T-cell (primary cell): ENCODE measurements at regions not wholly inside any gene's neighbourhood (a gene's known extent, or its start where the extent isn't known, plus 50 kb on each side); places are given as distances from the start of the nearest gene placed in this dataset.
"Not testable (repeated sequence)": the region's sequence is repeated elsewhere in the genome, so short reads cannot be mapped to it uniquely, and the experiment has no call there.

Source experiments
- ATAC-seq, 4 experiments: fragments of 200-7000 bp in 3 of 4; fragments of 150-1000 bp in 1 of 4; cut with Tn5 transposase; replicated peaks in 1 of 4; 1 replicate in 3 of 4; 2 replicates in 1 of 4; pipeline ENCODE4 v1.10.0; 2021; ENCODE audit warnings: moderate library complexity in 3 of 4, mild to moderate bottlenecking in 2 of 4, moderate number of reproducible peaks in 1 of 4
- CTCF ChIA-PET, 2 donors: fragments of 300-600 bp; sonication (Branson Sonifier 250); formaldehyde crosslinking; loops; one replicate each; lab custom pipeline; 2022; ENCODE audit warnings: antibody characterized with exemption in 2 of 2; lab: Charles Lee
- POLR2A ChIA-PET, 2 donors: fragments of 300-600 bp; sonication (Branson Sonifier 250); formaldehyde crosslinking; loops; one replicate each; lab custom pipeline; 2022; ENCODE audit warnings: antibody characterized with exemption in 2 of 2; lab: Charles Lee
- DNase-seq, 35 experiments: peaks; one replicate each; pipeline versions ENCODE4 v3.0.0 to v3.0.0-alpha.2; 2013 to 2023
- H3K27ac ChIP-seq: one replicate; pipeline ENCODE4 v1.5.1; 2013; ENCODE audit warnings: low read length
- H3K27me3 ChIP-seq, 2 experiments: replicated peaks in 1 of 2; 1 replicate in 1 of 2; 2 replicates in 1 of 2; pipeline versions ENCODE4 v1.6.1 to v1.7.0; 2013; ENCODE audit warnings: low read length in 1 of 2, mixed read lengths in 1 of 2; ENCODE audit not compliant: control insufficient read depth in 2 of 2, insufficient read depth in 2 of 2; ENCODE audit errors: extremely low read depth in 1 of 2
- H3K36me3 ChIP-seq, 2 donors: 1 replicate in 1 of 2; 2 replicates in 1 of 2; pipeline versions ENCODE4 v1.6.1 to v1.7.0; 2013; ENCODE audit warnings: low read length in 1 of 2; ENCODE audit not compliant: control insufficient read depth in 2 of 2, insufficient read depth in 1 of 2; ENCODE audit errors: extremely low read depth in 1 of 2
- H3K4me1 ChIP-seq, 2 experiments: 1 replicate in 1 of 2; 2 replicates in 1 of 2; pipeline versions ENCODE4 v1.6.1 to v1.7.0; 2013; ENCODE audit warnings: low read length in 2 of 2, mixed read lengths in 1 of 2; ENCODE audit not compliant: insufficient read depth in 2 of 2, control insufficient read depth in 1 of 2; ENCODE audit errors: extremely low read depth in 1 of 2
- H3K4me3 ChIP-seq, 2 donors: 1 replicate in 1 of 2; 2 replicates in 1 of 2; pipeline versions ENCODE4 v1.5.1 to v1.7.0; 2013; ENCODE audit warnings: mild to moderate bottlenecking in 2 of 2, low read length in 1 of 2, moderate library complexity in 1 of 2; ENCODE audit not compliant: control insufficient read depth in 1 of 2; ENCODE audit errors: extremely low read depth in 1 of 2
- H3K9me3 ChIP-seq: 2 replicates; pipeline ENCODE4 v1.7.0; 2013
- H3K27ac Mint-ChIP-seq, 2 donors: one replicate each; pipeline ENCODE4 v1.8.0; 2020 to 2021; ENCODE audit warnings: mild to moderate bottlenecking in 2 of 2, mixed read lengths in 2 of 2
- H3K27me3 Mint-ChIP-seq, 2 donors: one replicate each; pipeline ENCODE4 v1.8.0; 2021 to 2022; ENCODE audit warnings: mixed read lengths in 2 of 2
- H3K36me3 Mint-ChIP-seq: one replicate; pipeline ENCODE4 v1.8.0; 2021; ENCODE audit warnings: mixed read lengths
- H3K4me1 Mint-ChIP-seq, 3 donors: one replicate each; pipeline ENCODE4 v1.8.0; 2020 to 2022; ENCODE audit warnings: mixed read lengths in 3 of 3, mild to moderate bottlenecking in 1 of 3
- H3K4me3 Mint-ChIP-seq, 3 donors: one replicate each; pipeline ENCODE4 v1.8.0; 2020 to 2022; ENCODE audit warnings: mild to moderate bottlenecking in 3 of 3, mixed read lengths in 3 of 3, moderate library complexity in 3 of 3
- H3K9me3 Mint-ChIP-seq, 3 donors: one replicate each; pipeline ENCODE4 v1.8.0; 2020 to 2022; ENCODE audit warnings: mixed read lengths in 3 of 3
- WGBS: methylation state at CpG from one replicate; pipeline ENCODE4 v1.1.5; 2013; ENCODE audit warnings: missing lambda C conversion rate; ENCODE audit not compliant: insufficient coverage; 5-methylcytosine and 5-hydroxymethylcytosine counted together

- no peaks in the 10 kb centered on the region for H3K9me3 ChIP-seq
- H3K27ac ChIP-seq: no peak overlapping the region
- H3K4me1 Mint-ChIP-seq: no peaks in the 10 kb centered on the region
- 20% methylated on average over 1 of the region's 6 CpGs for WGBS
- H3K27me3 ChIP-seq: no peaks in the 10 kb centered on the region
- no peak overlapping the region for H3K27ac Mint-ChIP-seq
- ChIA-PET CTCF (no interaction called here), POLR2A (no interaction called here)
- no peaks in the 10 kb centered on the region for H3K36me3 Mint-ChIP-seq
- H3K4me3 Mint-ChIP-seq: no peak overlapping the region
- peaks cover 0 to 11% (median 5%) of the 10 kb centered on the region in 3 donors for H3K9me3 Mint-ChIP-seq
- DNase-seq (no peak), ATAC-seq (no peak)
- no peaks in the 10 kb centered on the region for H3K4me1 ChIP-seq
- peaks cover 0 to 8% of the 10 kb centered on the region in 2 donors for H3K27me3 Mint-ChIP-seq
- H3K36me3 ChIP-seq: no peaks in the 10 kb centered on the region
- no peak overlapping the region for H3K4me3 ChIP-seq
These were observed 146.5 kb downstream of the SPANXN1 start for GRCh38 chrX:145393702-145394235.

DNA sequence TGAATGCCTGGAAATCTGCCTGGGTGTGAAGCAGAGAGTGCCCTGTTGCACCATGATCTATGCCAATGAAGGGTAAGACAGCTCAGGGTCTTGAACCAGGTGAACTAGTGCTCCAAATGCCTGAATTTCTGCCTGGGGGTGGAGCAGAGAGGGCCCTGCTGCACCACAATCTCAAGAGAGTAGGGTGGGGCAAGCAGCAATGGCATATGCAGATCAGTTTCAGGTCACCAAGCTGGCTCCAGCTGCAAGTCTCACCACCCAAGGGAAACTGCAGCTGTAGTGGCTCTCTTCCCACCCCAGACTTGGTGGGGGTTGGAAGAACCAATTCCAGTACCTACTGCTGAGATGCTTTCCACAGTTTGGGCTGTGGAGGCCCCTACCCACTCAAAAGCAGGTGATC, 147.0 kb downstream of the SPANXN1 start:
- Histone ChIP-seq H3K9me3 (no peaks in the 10 kb centered on the region), H3K4me3 (no peak overlapping the region), H3K27me3 (no peaks in the 10 kb centered on the region), H3K36me3 (no peaks in the 10 kb centered on the region), H3K4me1 (no peaks in the 10 kb centered on the region), H3K27ac (no peak overlapping the region)
- CTCF ChIA-PET: no interaction called here
- H3K4me3 Mint-ChIP-seq: no peak overlapping the region
- H3K36me3 Mint-ChIP-seq: no peaks in the 10 kb centered on the region
- peaks cover 0 to 8% of the 10 kb centered on the region in 2 donors for H3K27me3 Mint-ChIP-seq
- no peak overlapping the region for H3K27ac Mint-ChIP-seq
- H3K4me1 Mint-ChIP-seq: no peaks in the 10 kb centered on the region
- ATAC-seq (no peak), DNase-seq (no peak)
- peaks cover 0 to 11% (median 5%) of the 10 kb centered on the region in 3 donors for H3K9me3 Mint-ChIP-seq
- POLR2A ChIA-PET: no interaction called here

DNA sequence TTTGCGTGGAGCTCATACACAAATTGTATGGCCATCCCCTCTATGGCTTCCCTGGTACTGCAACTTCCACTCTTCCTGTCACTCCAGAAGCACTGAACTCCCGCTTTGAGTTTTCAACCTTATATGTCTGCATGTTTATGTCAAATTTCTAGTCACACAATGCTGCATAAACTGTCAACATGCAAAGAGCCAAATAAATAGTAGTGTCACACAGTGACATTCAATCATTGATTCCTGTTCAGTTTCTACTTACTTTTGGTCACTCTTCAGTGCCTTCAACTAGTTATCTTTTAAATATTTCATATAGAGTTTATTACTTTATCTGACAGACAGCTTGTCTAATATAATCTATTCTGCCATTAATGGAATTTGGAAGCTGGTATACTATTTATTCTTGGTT, 149.3 kb downstream of the SPANXN1 start:
- POLR2A ChIA-PET: no interaction called here
- 83% methylated on average over 1 of the region's 2 CpGs for WGBS

GRCh38 chrX:145405012-145405411, 157.7 kb downstream of the SPANXN1 start:
- POLR2A ChIA-PET: no interaction called here
- CTCF ChIA-PET: no interaction called here
- WGBS: no CpG with 5 or more reads among the region's 1 CpG

More for the DNA sequence above, 149.3 kb downstream of the SPANXN1 start:
- CTCF ChIA-PET: no interaction called here
- no peak overlapping the region for H3K27ac ChIP-seq
- DNase-seq (no peak), ATAC-seq (no peak)
- no peaks in the 10 kb centered on the region for H3K9me3 ChIP-seq
- no peaks in the 10 kb centered on the region for H3K4me1 ChIP-seq
- H3K27ac Mint-ChIP-seq: no peak overlapping the region
- peaks cover 0 to 2% of the 10 kb centered on the region in 2 donors for H3K27me3 Mint-ChIP-seq
- no peaks in the 10 kb centered on the region for H3K4me1 Mint-ChIP-seq
- no peak overlapping the region for H3K4me3 ChIP-seq
- H3K9me3 Mint-ChIP-seq: peaks cover 0 to 9% (median 5%) of the 10 kb centered on the region in 3 donors
- H3K4me3 Mint-ChIP-seq: no peak overlapping the region
- H3K36me3 Mint-ChIP-seq: no peaks in the 10 kb centered on the region
- H3K36me3 ChIP-seq: no peaks in the 10 kb centered on the region
- no peaks in the 10 kb centered on the region for H3K27me3 ChIP-seq

GRCh38 chrX:145410622-145411021, 163.3 kb downstream of the SPANXN1 start:
- Mint-ChIP-seq H3K36me3 (no peaks in the 10 kb centered on the region), H3K4me1 (no peaks in the 10 kb centered on the region), H3K27ac (no peak overlapping the region), H3K4me3 (no peak overlapping the region), H3K27me3 (peaks cover 0 to 10% of the 10 kb centered on the region in 2 donors), H3K9me3 (peaks cover 0 to 4% (median 0%) of the 10 kb centered on the region in 3 donors)
- POLR2A ChIA-PET: no interaction called here
- ATAC-seq (no peak), DNase-seq (no peak)
- Histone ChIP-seq H3K4me1 (no peaks in the 10 kb centered on the region), H3K9me3 (no peaks in the 10 kb centered on the region), H3K4me3 (no peak overlapping the region), H3K27ac (no peak overlapping the region), H3K27me3 (no peaks in the 10 kb centered on the region), H3K36me3 (no peaks in the 10 kb centered on the region)
- CTCF ChIA-PET: interaction anchor here in 1 of 2 donors (0.5 kb wide), 1 partner anchor 11 kb away, joined by 3 read pairs; no protein-coding TSS in a partner anchor
- no CpG with 5 or more reads among the region's 2 CpGs for WGBS

More at GRCh38 chrX:145405012-145405411, 157.7 kb downstream of the SPANXN1 start:
- Mint-ChIP-seq H3K4me3 (no peak overlapping the region), H3K36me3 (no peaks in the 10 kb centered on the region), H3K4me1 (no peaks in the 10 kb centered on the region), H3K27ac (no peak overlapping the region), H3K9me3 (no peaks in the 10 kb centered on the region), H3K27me3 (peaks cover 0 to 5% of the 10 kb centered on the region in 2 donors)
- no peaks in the 10 kb centered on the region for H3K9me3 ChIP-seq
- H3K4me3 ChIP-seq: no peak overlapping the region
- H3K36me3 ChIP-seq: no peaks in the 10 kb centered on the region
- no peaks in the 10 kb centered on the region for H3K27me3 ChIP-seq
- no peaks in the 10 kb centered on the region for H3K4me1 ChIP-seq
- H3K27ac ChIP-seq: no peak overlapping the region
- ATAC-seq: no peak
- DNase-seq: peak in 1 of 35 experiments; percentile 1

GRCh38 chrX:145436211-145436610, 188.9 kb downstream of the SPANXN1 start:
- H3K27ac ChIP-seq, CTCF ChIA-PET, H3K27me3 Mint-ChIP-seq, H3K36me3 ChIP-seq, H3K9me3 Mint-ChIP-seq, H3K27me3 ChIP-seq, H3K27ac Mint-ChIP-seq, DNase-seq, H3K4me1 ChIP-seq, H3K4me1 Mint-ChIP-seq, H3K4me3 Mint-ChIP-seq, POLR2A ChIA-PET, ATAC-seq, H3K9me3 ChIP-seq, H3K4me3 ChIP-seq, H3K36me3 Mint-ChIP-seq: not testable (repeated sequence)
- WGBS: no CpG with 5 or more reads among the region's 32 CpGs

DNA sequence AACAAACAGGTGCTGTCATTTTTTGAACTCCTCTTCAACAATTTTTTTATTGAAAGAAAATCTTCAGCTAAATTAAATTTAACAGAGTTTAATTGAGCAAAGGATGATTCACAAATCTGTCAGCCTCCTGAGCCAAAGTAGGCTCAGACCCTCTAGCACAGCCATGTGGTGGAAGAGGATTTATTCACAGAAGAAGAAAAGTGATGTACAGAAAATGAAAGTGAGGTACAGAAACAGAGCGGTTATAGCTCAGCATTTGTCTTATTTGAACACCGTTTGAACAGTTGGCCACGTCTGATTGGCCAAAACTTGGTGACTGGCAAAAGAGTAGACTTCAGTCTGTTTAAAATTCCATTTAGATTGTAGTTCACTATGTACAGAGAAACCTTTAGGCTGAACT, 217.3 kb downstream of the SPANXN1 start:
- ATAC-seq (no peak), DNase-seq (no peak)
- H3K4me1 ChIP-seq: no peaks in the 10 kb centered on the region
- POLR2A ChIA-PET: no interaction called here
- Mint-ChIP-seq H3K36me3 (no peaks in the 10 kb centered on the region), H3K27ac (no peak overlapping the region), H3K27me3 (peaks cover 0 to 4% of the 10 kb centered on the region in 2 donors), H3K9me3 (no peaks in the 10 kb centered on the region), H3K4me1 (no peaks in the 10 kb centered on the region), H3K4me3 (no peak overlapping the region)
- no peak overlapping the region for H3K27ac ChIP-seq
- H3K4me3 ChIP-seq: no peak overlapping the region
- CTCF ChIA-PET: no interaction called here
- WGBS: no CpG with 5 or more reads among the region's 3 CpGs
- no peaks in the 10 kb centered on the region for H3K36me3 ChIP-seq
- H3K9me3 ChIP-seq: no peaks in the 10 kb centered on the region
- no peaks in the 10 kb centered on the region for H3K27me3 ChIP-seq
